Astrocyte (in vitro differentiated cells and primary cell): ENCODE measurements at regions not wholly inside any gene's neighbourhood (a gene's known extent, or its start where the extent isn't known, plus 50 kb on each side); places are given as distances from the start of the nearest gene placed in this dataset.

Source experiments
- DNase-seq: peaks from one replicate; pipeline ENCODE4 v3.0.0-alpha.2; 2010; ENCODE audit warnings: low read depth
- FAIRE-seq: peaks from 2 replicates; lab custom pipeline; 2011; peaks lifted over from hg19 to GRCh38; lab: Jason Lieb, UNC
- H2AFZ ChIP-seq: 2 replicates; pipeline ENCODE4 v1.6.0; 2012; ENCODE audit warnings: low read depth, low read length, inconsistent platforms
- H3K27ac ChIP-seq: 2 replicates; pipeline ENCODE4 v1.5.1; 2011; ENCODE audit warnings: low read depth, low read length, inconsistent platforms
- H3K27me3 ChIP-seq: 2 replicates; pipeline ENCODE4 v1.6.0; 2011; ENCODE audit warnings: low read length, inconsistent platforms; ENCODE audit not compliant: insufficient read depth
- H3K36me3 ChIP-seq: 2 replicates; pipeline ENCODE4 v1.5.1; 2011; ENCODE audit warnings: low read length, inconsistent platforms; ENCODE audit not compliant: insufficient read depth
- H3K4me1 ChIP-seq: 2 replicates; pipeline ENCODE4 v1.5.1; 2011; ENCODE audit warnings: low read length, inconsistent platforms; ENCODE audit not compliant: insufficient read depth
- H3K4me2 ChIP-seq: 2 replicates; pipeline ENCODE4 v1.6.0; 2012; ENCODE audit warnings: low read length, inconsistent platforms
- H3K4me3 ChIP-seq: 2 replicates; pipeline ENCODE4 v1.5.1; 2011; ENCODE audit warnings: low read depth, mild to moderate bottlenecking, low read length, inconsistent platforms; ENCODE audit not compliant: insufficient read depth
- H3K79me2 ChIP-seq: 2 replicates; pipeline ENCODE4 v1.6.0; 2012; ENCODE audit warnings: mild to moderate bottlenecking, low read length, inconsistent platforms; ENCODE audit not compliant: insufficient read depth
- H3K9ac ChIP-seq: 2 replicates; pipeline ENCODE4 v1.6.0; 2012; ENCODE audit warnings: mild to moderate bottlenecking, low read length, inconsistent platforms
- H3K9me3 ChIP-seq: 2 replicates; pipeline ENCODE4 v1.5.1; 2012; ENCODE audit warnings: low read depth, mild to moderate bottlenecking, low read length, inconsistent platforms; ENCODE audit not compliant: insufficient read depth
- H4K20me1 ChIP-seq: 2 replicates; pipeline ENCODE4 v1.6.0; 2012; ENCODE audit warnings: low read length, inconsistent platforms; ENCODE audit not compliant: insufficient read depth
- H3K27ac Mint-ChIP-seq: one replicate; pipeline ENCODE4 v1.8.0; 2021; ENCODE audit warnings: mild to moderate bottlenecking, mixed read lengths; ENCODE audit not compliant: unreplicated experiment
- H3K27me3 Mint-ChIP-seq: one replicate; pipeline ENCODE4 v1.8.0; 2021; ENCODE audit warnings: low read depth, mixed read lengths; ENCODE audit not compliant: unreplicated experiment
- H3K36me3 Mint-ChIP-seq: one replicate; pipeline ENCODE4 v1.8.0; 2021; ENCODE audit warnings: low read depth, mixed read lengths; ENCODE audit not compliant: unreplicated experiment
- H3K4me1 Mint-ChIP-seq: one replicate; pipeline ENCODE4 v1.8.0; 2021; ENCODE audit warnings: low read depth, mixed read lengths; ENCODE audit not compliant: unreplicated experiment
- H3K4me3 Mint-ChIP-seq: one replicate; pipeline ENCODE4 v1.8.0; 2021; ENCODE audit warnings: mild to moderate bottlenecking, moderate library complexity, mixed read lengths; ENCODE audit not compliant: unreplicated experiment
- H3K9me3 Mint-ChIP-seq: one replicate; pipeline ENCODE4 v1.8.0; 2021; ENCODE audit warnings: mild to moderate bottlenecking, mixed read lengths; ENCODE audit not compliant: unreplicated experiment
- EZH2 ChIP-seq: IDR thresholded peaks from 2 replicates; pipeline ENCODE4 v1.6.1; 2012; ENCODE audit warnings: mild to moderate bottlenecking, low read length, inconsistent platforms; ENCODE audit not compliant: insufficient read depth
- TF ChIP-seq, protein P1 (sequence below): IDR thresholded peaks from 2 replicates; pipeline ENCODE4 v1.5.1; 2011; ENCODE audit warnings: low read depth, mild to moderate bottlenecking, inconsistent platforms, low read length, moderate library complexity; ENCODE audit not compliant: insufficient read depth

DNA sequence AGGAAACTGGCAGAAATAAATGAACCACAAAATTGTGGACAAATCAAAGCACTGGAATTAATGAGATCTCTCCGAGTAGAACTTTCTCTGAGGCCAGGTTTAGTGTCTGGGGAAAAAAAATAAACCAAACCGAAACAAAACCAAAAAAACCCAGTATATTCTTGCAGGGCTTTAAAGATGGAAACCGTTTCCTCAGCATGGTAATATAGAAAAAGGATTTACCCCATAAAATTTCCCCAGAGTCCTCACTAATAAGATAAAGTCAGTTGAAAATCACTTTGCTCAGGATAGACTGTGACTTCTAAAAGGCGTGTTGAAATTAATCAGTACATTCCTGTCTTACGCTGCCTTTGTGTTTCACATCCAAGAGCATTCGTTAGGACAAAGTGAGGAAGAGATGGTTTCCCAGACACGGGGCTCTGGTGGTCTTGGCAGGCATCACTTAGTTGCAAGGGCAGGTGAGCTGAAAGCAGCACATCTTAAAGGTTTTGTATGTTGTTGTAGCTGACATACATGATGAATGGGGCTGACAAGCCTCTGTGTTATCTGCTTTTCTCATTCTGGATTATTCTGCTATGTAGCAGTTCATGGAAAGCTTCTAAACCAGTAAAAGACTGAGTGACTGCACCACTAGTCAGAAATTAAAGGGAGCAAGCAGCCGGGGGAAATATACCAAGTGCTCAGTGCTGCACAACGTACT, 85.2 kb upstream of the PRL start:
- H3K4me1 ChIP-seq, result no peaks in the 10 kb centered on the region
- peaks cover 6% of the 10 kb centered on the region for H3K9me3 Mint-ChIP-seq
- no peaks in the 10 kb centered on the region for H4K20me1 ChIP-seq
- peak overlapping the region; percentile 49 for H3K4me2 ChIP-seq
- H3K36me3 ChIP-seq, result no peaks in the 10 kb centered on the region
- H3K9ac ChIP-seq, result no peak overlapping the region
- H3K27ac ChIP-seq, result no peak overlapping the region
- H3K27ac Mint-ChIP-seq, result no peak overlapping the region
- H3K4me3 Mint-ChIP-seq, result no peak overlapping the region
- no peaks in the 10 kb centered on the region for H3K9me3 ChIP-seq
- DNase-seq (no peak), FAIRE-seq (no peak)
- H2AFZ ChIP-seq, result peak overlapping the region; percentile 70
- no peaks in the 10 kb centered on the region for H3K27me3 ChIP-seq
- no peaks in the 10 kb centered on the region for H3K27me3 Mint-ChIP-seq
- H3K4me1 Mint-ChIP-seq, result no peaks in the 10 kb centered on the region
- no peaks in the 10 kb centered on the region for H3K36me3 Mint-ChIP-seq
- no peaks in the 10 kb centered on the region for H3K79me2 ChIP-seq
- no peak for TF ChIP-seq EZH2
- TF ChIP-seq, protein P1, sequence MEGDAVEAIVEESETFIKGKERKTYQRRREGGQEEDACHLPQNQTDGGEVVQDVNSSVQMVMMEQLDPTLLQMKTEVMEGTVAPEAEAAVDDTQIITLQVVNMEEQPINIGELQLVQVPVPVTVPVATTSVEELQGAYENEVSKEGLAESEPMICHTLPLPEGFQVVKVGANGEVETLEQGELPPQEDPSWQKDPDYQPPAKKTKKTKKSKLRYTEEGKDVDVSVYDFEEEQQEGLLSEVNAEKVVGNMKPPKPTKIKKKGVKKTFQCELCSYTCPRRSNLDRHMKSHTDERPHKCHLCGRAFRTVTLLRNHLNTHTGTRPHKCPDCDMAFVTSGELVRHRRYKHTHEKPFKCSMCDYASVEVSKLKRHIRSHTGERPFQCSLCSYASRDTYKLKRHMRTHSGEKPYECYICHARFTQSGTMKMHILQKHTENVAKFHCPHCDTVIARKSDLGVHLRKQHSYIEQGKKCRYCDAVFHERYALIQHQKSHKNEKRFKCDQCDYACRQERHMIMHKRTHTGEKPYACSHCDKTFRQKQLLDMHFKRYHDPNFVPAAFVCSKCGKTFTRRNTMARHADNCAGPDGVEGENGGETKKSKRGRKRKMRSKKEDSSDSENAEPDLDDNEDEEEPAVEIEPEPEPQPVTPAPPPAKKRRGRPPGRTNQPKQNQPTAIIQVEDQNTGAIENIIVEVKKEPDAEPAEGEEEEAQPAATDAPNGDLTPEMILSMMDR, result no peak
- H3K4me3 ChIP-seq, result no peak overlapping the region

DNA sequence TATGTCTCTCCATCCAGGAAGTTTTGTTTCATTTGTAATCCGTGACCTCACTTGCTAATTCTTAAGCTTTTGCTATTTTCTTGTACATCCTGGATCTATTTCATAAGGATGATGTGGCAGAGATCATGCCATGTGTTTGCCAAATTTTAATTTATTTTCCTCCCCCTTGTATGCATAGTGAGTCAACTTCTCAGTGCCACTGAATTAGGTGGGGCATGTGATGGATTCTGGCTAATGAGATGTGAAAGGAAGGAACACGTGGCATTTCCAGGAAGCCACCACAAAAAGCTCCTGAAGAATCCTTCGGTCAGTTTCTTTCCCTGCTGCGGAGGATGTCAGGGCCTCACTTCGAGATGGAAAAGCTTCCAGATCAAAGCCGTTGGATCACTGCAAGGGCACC, 86.2 kb upstream of the PRL start:
- DNase-seq (peak; percentile 38), FAIRE-seq (no peak)
- Histone ChIP-seq H3K27ac (no peak overlapping the region), H3K27me3 (no peaks in the 10 kb centered on the region), H4K20me1 (no peaks in the 10 kb centered on the region), H3K4me3 (no peak overlapping the region), H3K79me2 (no peaks in the 10 kb centered on the region), H3K4me1 (no peaks in the 10 kb centered on the region), H3K9me3 (no peaks in the 10 kb centered on the region), H2AFZ (no peak overlapping the region), H3K4me2 (no peak overlapping the region), H3K9ac (no peak overlapping the region), H3K36me3 (no peaks in the 10 kb centered on the region)
- Mint-ChIP-seq H3K27ac (no peak overlapping the region), H3K4me1 (no peaks in the 10 kb centered on the region), H3K36me3 (no peaks in the 10 kb centered on the region), H3K27me3 (no peaks in the 10 kb centered on the region), H3K9me3 (peaks cover 13% of the 10 kb centered on the region), H3K4me3 (no peak overlapping the region)
- TF ChIP-seq, protein P1, result no peak
- TF ChIP-seq EZH2, result no peak

DNA sequence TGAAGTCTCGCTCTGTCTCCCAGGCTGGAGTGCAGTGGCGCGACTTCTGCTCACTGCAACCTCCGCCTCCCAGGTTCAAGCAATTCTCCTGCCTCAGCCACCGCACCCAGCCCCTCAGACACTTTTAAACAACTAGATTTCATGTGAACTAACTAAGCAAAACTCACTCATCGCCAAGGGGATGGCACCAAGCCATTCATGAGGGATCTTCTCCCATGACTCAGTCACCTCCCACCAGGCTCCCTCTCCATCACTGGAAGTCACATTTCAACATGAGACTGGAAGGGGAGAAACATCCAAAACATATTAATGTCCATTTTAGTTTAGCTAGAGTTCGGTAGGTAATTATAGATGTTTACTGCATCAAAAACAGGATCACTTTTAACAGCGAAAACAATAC, 95.9 kb upstream of the PRL start:
- peaks cover 9% of the 10 kb centered on the region for H3K9me3 Mint-ChIP-seq
- DNase-seq (peak; percentile 34), FAIRE-seq (no peak)
- H3K79me2 ChIP-seq, result no peaks in the 10 kb centered on the region
- H3K27me3 Mint-ChIP-seq, result peaks cover 3% of the 10 kb centered on the region
- H3K4me1 ChIP-seq, result no peaks in the 10 kb centered on the region
- no peak overlapping the region for H3K9ac ChIP-seq
- no peak overlapping the region for H2AFZ ChIP-seq
- no peaks in the 10 kb centered on the region for H4K20me1 ChIP-seq
- H3K27me3 ChIP-seq, result no peaks in the 10 kb centered on the region
- H3K27ac Mint-ChIP-seq, result no peak overlapping the region
- no peaks in the 10 kb centered on the region for H3K9me3 ChIP-seq
- no peaks in the 10 kb centered on the region for H3K36me3 ChIP-seq
- H3K4me2 ChIP-seq, result no peak overlapping the region
- peaks cover 3% of the 10 kb centered on the region for H3K36me3 Mint-ChIP-seq
- TF ChIP-seq, protein P1, result no peak
- TF ChIP-seq EZH2, result no peak
- H3K27ac ChIP-seq, result no peak overlapping the region
- H3K4me1 Mint-ChIP-seq, result no peaks in the 10 kb centered on the region
- no peak overlapping the region for H3K4me3 Mint-ChIP-seq
- no peak overlapping the region for H3K4me3 ChIP-seq
